A673 (cell line): ENCODE measurements at regions not wholly inside any gene's neighbourhood (a gene's known extent, or its start where the extent isn't known, plus 50 kb on each side); places are given as distances from the start of the nearest gene placed in this dataset.
A peak's percentile ranks its signal among the peaks of the same experiment; 100 is the strongest.

Experiments used
- BruUV-seq: library from RNA; stranded (reverse); fragments of 400-500 nt; replicated peaks from 2 replicates; lab custom pipeline; 2021; lab: Mats Ljungman, UMichigan
- CTCF ChIA-PET: fragments of 300-600 bp; sonication (Branson Sonifier 250); formaldehyde crosslinking; loops from one replicate; lab custom pipeline; 2022; ENCODE audit warnings: antibody characterized with exemption; lab: Charles Lee
- POLR2A ChIA-PET: fragments of 300-600 bp; sonication (Branson Sonifier 250); formaldehyde crosslinking; loops from one replicate; lab custom pipeline; 2022; ENCODE audit warnings: antibody characterized with exemption; ENCODE audit not compliant: low non-redundant PET; lab: Charles Lee
- DNase-seq: peaks from one replicate; pipeline ENCODE4 v3.0.0-alpha.2; 2015; ENCODE audit warnings: low spot score
- H3K27ac ChIP-seq: fragments of 200-600 bp; sonication (generic); 2 replicates; pipeline ENCODE4 v1.5.1; 2016; ENCODE audit warnings: mixed run types, low read depth, mild to moderate bottlenecking, mixed read lengths, antibody characterized with exemption, low read length; ENCODE audit not compliant: poor library complexity, severe bottlenecking
- H3K27me3 ChIP-seq: fragments of 200-600 bp; sonication (generic); replicated peaks from 2 replicates; pipeline ENCODE4 v1.6.1; 2017; ENCODE audit warnings: mixed run types, low read depth, mild to moderate bottlenecking, mixed read lengths, antibody characterized with exemption, low read length; ENCODE audit not compliant: insufficient read depth, poor library complexity
- H3K36me3 ChIP-seq: fragments of 200-600 bp; sonication (generic); 2 replicates; pipeline ENCODE4 v1.6.1; 2016; ENCODE audit warnings: mixed run types, mild to moderate bottlenecking, mixed read lengths, antibody characterized with exemption, low read length; ENCODE audit not compliant: insufficient read depth, poor library complexity, severe bottlenecking
- H3K4me1 ChIP-seq: fragments of 200-600 bp; sonication (generic); 2 replicates; pipeline ENCODE4 v1.6.1; 2017; ENCODE audit warnings: mixed run types, mild to moderate bottlenecking, mixed read lengths, antibody characterized with exemption, low read length; ENCODE audit not compliant: insufficient read depth, poor library complexity, severe bottlenecking
- H3K4me3 ChIP-seq: fragments of 200-600 bp; sonication (generic); 2 replicates; pipeline ENCODE4 v1.5.1; 2016; ENCODE audit warnings: low read depth, mixed run types, mild to moderate bottlenecking, mixed read lengths, low read length; ENCODE audit not compliant: poor library complexity, severe bottlenecking
- H3K9me3 ChIP-seq: fragments of 200-600 bp; sonication (generic); 2 replicates; pipeline ENCODE4 v1.6.1; 2016; ENCODE audit warnings: mixed run types, low read depth, mild to moderate bottlenecking, mixed read lengths, antibody characterized with exemption, low read length; ENCODE audit not compliant: poor library complexity, severe bottlenecking
- CTCF ChIP-seq: fragments of 300-800, 200-600 bp; sonication (generic); conservative IDR thresholded peaks from 2 replicates; pipeline ENCODE4 v1.5.1; 2017; ENCODE audit warnings: low read depth, mild to moderate bottlenecking, antibody characterized with exemption, low read length, moderate library complexity, mixed read lengths
- EZH2 ChIP-seq: fragments of 200-600 bp; sonication (generic); IDR thresholded peaks from 2 replicates; pipeline ENCODE4 v1.6.1; 2017; ENCODE audit warnings: borderline replicate concordance, low read depth, mild to moderate bottlenecking, mixed read lengths, antibody characterized with exemption, low read length; ENCODE audit not compliant: poor library complexity, severe bottlenecking
- intact Hi-C: fragments of 100-400 bp; cut with micrococcal nuclease; formaldehyde crosslinking; loops from one replicate; pipeline ENCODE4 v1.10.0; 2022; ENCODE audit not compliant: unreplicated experiment

- DNase-seq: no peak
- no peaks in the 10 kb centered on the region for H3K4me1 ChIP-seq
- BruUV-seq: no TSS peak
- no peak for TF ChIP-seq CTCF
- TF ChIP-seq EZH2: no peak
- POLR2A ChIA-PET: interaction anchor here (0.6 kb wide), 1 partner anchor 531 kb away, joined by 3 read pairs; no protein-coding TSS in a partner anchor
- H3K27ac ChIP-seq: no peak overlapping the region
- H3K27me3 ChIP-seq: no peaks in the 10 kb centered on the region
- intact Hi-C loops: no loop called here
- CTCF ChIA-PET: no interaction called here
- no peak overlapping the region for H3K4me3 ChIP-seq
- no peaks in the 10 kb centered on the region for H3K36me3 ChIP-seq
- no peaks in the 10 kb centered on the region for H3K9me3 ChIP-seq
Observed at GRCh38 chr11:104464691-104465090, 300.7 kb upstream of the PDGFD start.

GRCh38 chr11:104462341-104462740, 298.4 kb upstream of the PDGFD start:
- no peaks in the 10 kb centered on the region for H3K27me3 ChIP-seq
- H3K27ac ChIP-seq: no peak overlapping the region
- intact Hi-C loops: no loop called here
- H3K4me1 ChIP-seq: no peaks in the 10 kb centered on the region
- peak; percentile 18 for DNase-seq
- no TSS peak for BruUV-seq
- ChIA-PET CTCF (no interaction called here), POLR2A (no interaction called here)
- H3K36me3 ChIP-seq: no peaks in the 10 kb centered on the region
- no peaks in the 10 kb centered on the region for H3K9me3 ChIP-seq
- no peak for TF ChIP-seq CTCF
- TF ChIP-seq EZH2: no peak
- no peak overlapping the region for H3K4me3 ChIP-seq

- TF ChIP-seq CTCF (no peak), EZH2 (no peak)
- BruUV-seq: no TSS peak
- no peaks in the 10 kb centered on the region for H3K36me3 ChIP-seq
- no peak for DNase-seq
- CTCF ChIA-PET: no interaction called here
- intact Hi-C loops: no loop called here
- no peak overlapping the region for H3K27ac ChIP-seq
- no peak overlapping the region for H3K4me3 ChIP-seq
- no peaks in the 10 kb centered on the region for H3K4me1 ChIP-seq
- POLR2A ChIA-PET: no interaction called here
- H3K9me3 ChIP-seq: no peaks in the 10 kb centered on the region
- H3K27me3 ChIP-seq: no peaks in the 10 kb centered on the region
Observed at GRCh38 chr11:104451197-104451893, 287.4 kb upstream of the PDGFD start.
